ENCODE measurements at regions not wholly inside any gene's neighbourhood (a gene's known extent, or its start where the extent isn't known, plus 50 kb on each side); places are given as distances from the start of the nearest gene placed in this dataset.

DNA sequence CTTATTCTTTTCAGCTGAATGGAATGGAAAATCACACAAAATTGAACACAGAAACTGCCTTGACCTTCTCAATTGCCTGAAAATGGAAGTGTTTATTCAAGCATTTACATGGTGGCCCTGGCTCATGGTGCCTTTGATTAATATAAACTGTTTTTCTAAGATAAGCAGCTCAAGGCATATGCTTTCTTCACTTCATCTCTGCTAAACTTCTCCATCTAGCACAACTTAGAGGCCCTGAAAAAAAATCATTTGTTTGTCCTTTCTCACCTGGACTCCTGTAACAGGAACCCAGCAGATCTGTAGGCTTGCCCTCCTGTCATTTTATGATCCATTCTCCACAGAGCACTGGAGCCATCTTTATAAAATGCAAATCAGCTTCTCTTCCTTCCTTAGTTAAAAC is 117.5 kb upstream of the KRR1 start:
- TF ChIP-seq, protein P1, sequence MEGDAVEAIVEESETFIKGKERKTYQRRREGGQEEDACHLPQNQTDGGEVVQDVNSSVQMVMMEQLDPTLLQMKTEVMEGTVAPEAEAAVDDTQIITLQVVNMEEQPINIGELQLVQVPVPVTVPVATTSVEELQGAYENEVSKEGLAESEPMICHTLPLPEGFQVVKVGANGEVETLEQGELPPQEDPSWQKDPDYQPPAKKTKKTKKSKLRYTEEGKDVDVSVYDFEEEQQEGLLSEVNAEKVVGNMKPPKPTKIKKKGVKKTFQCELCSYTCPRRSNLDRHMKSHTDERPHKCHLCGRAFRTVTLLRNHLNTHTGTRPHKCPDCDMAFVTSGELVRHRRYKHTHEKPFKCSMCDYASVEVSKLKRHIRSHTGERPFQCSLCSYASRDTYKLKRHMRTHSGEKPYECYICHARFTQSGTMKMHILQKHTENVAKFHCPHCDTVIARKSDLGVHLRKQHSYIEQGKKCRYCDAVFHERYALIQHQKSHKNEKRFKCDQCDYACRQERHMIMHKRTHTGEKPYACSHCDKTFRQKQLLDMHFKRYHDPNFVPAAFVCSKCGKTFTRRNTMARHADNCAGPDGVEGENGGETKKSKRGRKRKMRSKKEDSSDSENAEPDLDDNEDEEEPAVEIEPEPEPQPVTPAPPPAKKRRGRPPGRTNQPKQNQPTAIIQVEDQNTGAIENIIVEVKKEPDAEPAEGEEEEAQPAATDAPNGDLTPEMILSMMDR (conservative IDR thresholded peaks at IDR 0.05 in 1 of 2, IDR thresholded peaks at IDR 0.05 in 1 of 2; ENCODE audit: low read depth in 1 of 2, low read length in 2 of 2), result no peak
- TF ChIP-seq EZH2 (IDR thresholded peaks at IDR 0.05; ENCODE audit: low read length, missing control alignments), result no peak
